HL-60 (cell line): ENCODE measurements at regions not wholly inside any gene's neighbourhood (a gene's known extent, or its start where the extent isn't known, plus 50 kb on each side); places are given as distances from the start of the nearest gene placed in this dataset.

Experiments used
- DNase-seq, 2 experiments: peaks; one replicate each; pipeline ENCODE4 v3.0.0-alpha.2; 2010 to 2020; ENCODE audit warnings: low read depth in 1 of 2, low spot score in 1 of 2
- H3K27ac ChIP-seq: fragments of 250-450 bp; sonication (Bioruptor Pico); replicated peaks from 2 replicates; pipeline ENCODE4 v1.5.1; 2020; ENCODE audit warnings: mild to moderate bottlenecking, moderate library complexity
- H3K27me3 ChIP-seq: fragments of 250-450 bp; sonication (Bioruptor Pico); 2 replicates; pipeline ENCODE4 v1.5.1; 2021; ENCODE audit warnings: mild to moderate bottlenecking, moderate library complexity; ENCODE audit not compliant: insufficient read depth, poor library complexity, severe bottlenecking
- H3K4me3 ChIP-seq: replicated peaks from 2 replicates; pipeline ENCODE4 v1.5.1; 2011; ENCODE audit warnings: mild to moderate bottlenecking, control low read depth, low read length; ENCODE audit not compliant: insufficient read depth
- CTCF ChIP-seq: IDR thresholded peaks from one replicate; pipeline ENCODE4 v1.5.1; 2011; ENCODE audit warnings: low read length, control low read depth, inconsistent platforms; ENCODE audit not compliant: insufficient read depth
- GABPA ChIP-seq: IDR thresholded peaks from 2 replicates; pipeline ENCODE4 v1.6.1; 2012; ENCODE audit warnings: low read depth
- POLR2AphosphoS5 ChIP-seq: IDR thresholded peaks from 2 replicates; pipeline ENCODE4 v1.6.1; 2012; ENCODE audit warnings: low read depth
- REST ChIP-seq: IDR thresholded peaks from 2 replicates; pipeline ENCODE4 v1.6.1; 2012; ENCODE audit warnings: low read depth; ENCODE audit not compliant: insufficient replicate concordance
- SPI1 ChIP-seq: IDR thresholded peaks from 2 replicates; pipeline ENCODE4 v1.6.1; 2012; ENCODE audit warnings: low read depth, mild to moderate bottlenecking, borderline replicate concordance

GRCh38 chr11:95341221-95341620 is 110.2 kb upstream of the SESN3 start:
- H3K27me3 ChIP-seq, result no peaks in the 10 kb centered on the region
- no peak overlapping the region for H3K4me3 ChIP-seq
- no peak overlapping the region for H3K27ac ChIP-seq
- no peak for TF ChIP-seq CTCF
- no peak for TF ChIP-seq SPI1
- no peak for TF ChIP-seq GABPA
- no peak for TF ChIP-seq POLR2AphosphoS5
- TF ChIP-seq REST, result no peak
- DNase-seq, result no peak

DNA sequence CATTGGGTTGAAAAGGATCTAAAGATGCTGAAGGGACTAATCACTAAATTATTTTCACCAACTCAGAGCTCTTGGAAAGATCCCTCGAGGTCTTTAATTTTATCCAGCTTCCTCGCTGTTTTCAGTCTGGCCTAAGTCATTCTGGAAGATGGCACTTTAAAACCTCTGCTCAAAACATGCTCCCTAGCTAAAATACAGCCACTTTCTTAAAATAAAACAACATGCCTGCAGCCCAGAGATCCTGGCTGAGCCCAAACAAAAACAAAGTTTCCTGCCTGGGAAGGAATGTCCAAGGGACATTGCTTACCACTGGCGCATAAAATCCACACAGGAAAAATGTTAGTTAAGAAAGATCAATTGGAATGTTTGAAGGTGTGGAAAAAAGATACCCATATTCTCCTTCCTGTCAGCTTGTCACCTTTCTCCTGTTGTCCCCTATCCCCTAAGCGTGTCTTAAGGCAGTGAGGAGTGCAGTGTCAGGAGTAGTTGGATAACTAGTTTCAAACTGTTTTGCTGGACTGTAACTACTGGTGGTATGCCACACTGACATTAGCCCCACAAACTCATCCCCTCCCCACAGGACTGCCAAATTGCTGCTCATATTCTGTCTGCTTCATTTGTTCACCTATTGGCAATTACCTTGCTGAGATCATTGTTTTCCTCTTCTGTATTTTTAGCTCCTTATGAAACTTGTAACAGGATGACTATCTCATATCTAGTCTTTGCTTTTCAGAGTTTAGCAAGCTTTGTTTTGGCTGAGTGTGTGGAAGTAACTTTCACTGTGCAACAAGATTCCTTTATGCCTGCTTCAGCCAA is 108.3 kb upstream of the SESN3 start:
- DNase-seq, result no peak
- TF ChIP-seq SPI1 (no peak), POLR2AphosphoS5 (no peak), REST (no peak), CTCF (no peak), GABPA (no peak)
- H3K27ac ChIP-seq, result no peak overlapping the region
- H3K4me3 ChIP-seq, result no peak overlapping the region
- no peaks in the 10 kb centered on the region for H3K27me3 ChIP-seq

- Histone ChIP-seq H3K27me3 (no peaks in the 10 kb centered on the region), H3K27ac (no peak overlapping the region), H3K4me3 (no peak overlapping the region)
- DNase-seq, result no peak
- TF ChIP-seq GABPA, result no peak
Observed at GRCh38 chr11:95338430-95338991, 107.5 kb upstream of the SESN3 start.

GRCh38 chr11:95337972-95338429 is 107.0 kb upstream of the SESN3 start:
- no peak for DNase-seq
- H3K4me3 ChIP-seq, result no peak overlapping the region
- H3K27ac ChIP-seq, result no peak overlapping the region
- TF ChIP-seq GABPA (no peak), POLR2AphosphoS5 (no peak), REST (no peak), CTCF (no peak), SPI1 (no peak)
- H3K27me3 ChIP-seq, result no peaks in the 10 kb centered on the region
